PC-3 (cell line): ENCODE measurements at regions not wholly inside any gene's neighbourhood (a gene's known extent, or its start where the extent isn't known, plus 50 kb on each side); places are given as distances from the start of the nearest gene placed in this dataset.
"Not testable (repeated sequence)": the region's sequence is repeated elsewhere in the genome, so short reads cannot be mapped to it uniquely, and the experiment has no call there.

Experiments used
- ATAC-seq: fragments of 200-7000 bp; cut with Tn5 transposase; 2 replicates; pipeline ENCODE4 v1.9.1; 2020; ENCODE audit warnings: mild to moderate bottlenecking, moderate library complexity
- BruUV-seq: library from RNA; stranded (reverse); fragments of 400-500 nt; replicated peaks from 2 replicates; lab custom pipeline; 2021; lab: Mats Ljungman, UMichigan
- CTCF ChIA-PET: fragments of 300-600 bp; sonication (Branson Sonifier 250); formaldehyde crosslinking; loops from one replicate; lab custom pipeline; 2022; ENCODE audit warnings: antibody characterized with exemption; lab: Charles Lee
- POLR2A ChIA-PET: fragments of 300-600 bp; sonication (Branson Sonifier 250); formaldehyde crosslinking; loops from one replicate; lab custom pipeline; 2022; ENCODE audit warnings: antibody characterized with exemption; ENCODE audit not compliant: unreplicated experiment; lab: Charles Lee
- DNase-seq: peaks from one replicate; pipeline ENCODE4 v3.0.0-alpha.2; 2015
- H2AFZ ChIP-seq: fragments of 300-600 bp; sonication (generic); 2 replicates; pipeline ENCODE4 v1.6.0; 2016; ENCODE audit warnings: antibody characterized with exemption, low read length
- H3F3A ChIP-seq: fragments of 300-600 bp; sonication (generic); one replicate; pipeline ENCODE4 v1.6.0; 2017; ENCODE audit warnings: antibody characterized with exemption, low read length, control low read depth, mild to moderate bottlenecking; ENCODE audit not compliant: unreplicated experiment
- H3K27ac ChIP-seq: fragments of 300-600 bp; sonication (generic); 2 replicates; pipeline ENCODE4 v1.5.1; 2016; ENCODE audit warnings: mild to moderate bottlenecking, low read length
- H3K27me3 ChIP-seq: fragments of 300-600 bp; sonication (generic); 2 replicates; pipeline ENCODE4 v1.6.1; 2016; ENCODE audit warnings: low read length, mixed read lengths
- H3K36me3 ChIP-seq: fragments of 300-600 bp; sonication (generic); 2 replicates; pipeline ENCODE4 v1.6.1; 2016; ENCODE audit warnings: low read depth, mixed run types, low read length, mixed read lengths
- H3K4me1 ChIP-seq: fragments of 300-600 bp; sonication (generic); 2 replicates; pipeline ENCODE4 v1.5.1; 2016; ENCODE audit warnings: low read length; ENCODE audit not compliant: insufficient read depth
- H3K4me2 ChIP-seq: fragments of 300-600 bp; sonication (generic); 2 replicates; pipeline ENCODE4 v1.6.0; 2016; ENCODE audit warnings: low read length
- H3K4me3 ChIP-seq: fragments of 300-600 bp; sonication (generic); 2 replicates; pipeline ENCODE4 v1.5.1; 2016; ENCODE audit warnings: mild to moderate bottlenecking, low read length, mixed read lengths
- H3K79me2 ChIP-seq: fragments of 300-600 bp; sonication (generic); 2 replicates; pipeline ENCODE4 v1.6.1; 2017; ENCODE audit warnings: low read length, mixed read lengths
- H3K9ac ChIP-seq: fragments of 300-600 bp; sonication (generic); 2 replicates; pipeline ENCODE4 v1.6.0; 2016; ENCODE audit warnings: mild to moderate bottlenecking, low read length
- H3K9me2 ChIP-seq: fragments of 300-600 bp; sonication (generic); replicated peaks from 2 replicates; pipeline ENCODE4 v1.6.1; 2016; ENCODE audit warnings: mixed run types, low read length, mixed read lengths
- H3K9me3 ChIP-seq: fragments of 300-600 bp; sonication (generic); 2 replicates; pipeline ENCODE4 v1.6.1; 2016; ENCODE audit warnings: low read length, mixed read lengths
- H4K20me1 ChIP-seq: fragments of 300-600 bp; sonication (generic); 2 replicates; pipeline ENCODE4 v1.6.1; 2016; ENCODE audit warnings: low read length, mixed read lengths
- EZH2 ChIP-seq: fragments of 300-600 bp; sonication (generic); IDR thresholded peaks from one replicate; pipeline ENCODE4 v1.6.1; 2017; ENCODE audit warnings: antibody characterized with exemption, mild to moderate bottlenecking, low read length; ENCODE audit not compliant: unreplicated experiment
- EZH2phosphoT487 ChIP-seq: fragments of 300-600 bp; sonication (generic); IDR thresholded peaks from 2 replicates; pipeline ENCODE4 v1.6.1; 2018; ENCODE audit warnings: mild to moderate bottlenecking, antibody characterized with exemption, low read length, borderline replicate concordance
- intact Hi-C: fragments of 100-400 bp; cut with micrococcal nuclease; formaldehyde crosslinking; loops from 2 replicates; pipeline ENCODE4 v1.9.0; 2023
- TF ChIP-seq, protein P1 (sequence below): fragments of 300-600 bp; sonication (generic); conservative IDR thresholded peaks from 2 replicates; pipeline ENCODE4 v1.5.1; 2017; ENCODE audit warnings: antibody characterized with exemption, low read depth, mild to moderate bottlenecking, low read length

DNA sequence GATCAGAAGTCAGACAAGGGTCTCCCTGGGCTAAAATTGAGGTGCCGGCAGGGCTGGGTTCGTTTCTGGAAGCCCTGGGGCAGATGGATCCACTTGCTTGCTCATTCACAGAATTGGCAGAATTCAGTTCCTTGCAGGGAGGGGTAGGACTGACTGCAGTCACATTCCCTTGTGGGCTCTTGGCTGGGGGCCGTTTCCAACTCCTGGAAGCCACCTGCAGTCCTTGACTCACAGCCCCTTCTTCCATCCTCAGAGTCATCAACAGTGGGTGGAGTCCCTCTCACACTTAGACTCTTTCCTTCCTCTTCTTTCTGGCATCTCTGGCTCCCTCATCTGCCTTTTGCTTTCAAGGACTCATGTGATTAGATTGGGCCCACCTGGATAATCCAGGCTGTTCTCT is 54.6 kb upstream of the NANOS1 start:
- ATAC-seq, result no peak
- intact Hi-C loops, result no loop called here
- no peaks in the 10 kb centered on the region for H3K9me3 ChIP-seq
- H3K9me2 ChIP-seq, result no peaks in the 10 kb centered on the region
- no TSS peak for BruUV-seq
- H3K36me3 ChIP-seq, result no peaks in the 10 kb centered on the region
- H4K20me1 ChIP-seq, result no peaks in the 10 kb centered on the region
- no peak overlapping the region for H3K9ac ChIP-seq
- H3K27me3 ChIP-seq, result no peaks in the 10 kb centered on the region
- ChIA-PET POLR2A (no interaction called here), CTCF (no interaction called here)
- no peak for DNase-seq
- no peaks in the 10 kb centered on the region for H3K79me2 ChIP-seq
- H3K27ac ChIP-seq, result no peak overlapping the region
- no peaks in the 10 kb centered on the region for H3K4me1 ChIP-seq
- no peak overlapping the region for H3K4me3 ChIP-seq
- no peaks in the 10 kb centered on the region for H3F3A ChIP-seq
- TF ChIP-seq EZH2phosphoT487 (no peak), EZH2 (no peak)
- TF ChIP-seq, protein P1, sequence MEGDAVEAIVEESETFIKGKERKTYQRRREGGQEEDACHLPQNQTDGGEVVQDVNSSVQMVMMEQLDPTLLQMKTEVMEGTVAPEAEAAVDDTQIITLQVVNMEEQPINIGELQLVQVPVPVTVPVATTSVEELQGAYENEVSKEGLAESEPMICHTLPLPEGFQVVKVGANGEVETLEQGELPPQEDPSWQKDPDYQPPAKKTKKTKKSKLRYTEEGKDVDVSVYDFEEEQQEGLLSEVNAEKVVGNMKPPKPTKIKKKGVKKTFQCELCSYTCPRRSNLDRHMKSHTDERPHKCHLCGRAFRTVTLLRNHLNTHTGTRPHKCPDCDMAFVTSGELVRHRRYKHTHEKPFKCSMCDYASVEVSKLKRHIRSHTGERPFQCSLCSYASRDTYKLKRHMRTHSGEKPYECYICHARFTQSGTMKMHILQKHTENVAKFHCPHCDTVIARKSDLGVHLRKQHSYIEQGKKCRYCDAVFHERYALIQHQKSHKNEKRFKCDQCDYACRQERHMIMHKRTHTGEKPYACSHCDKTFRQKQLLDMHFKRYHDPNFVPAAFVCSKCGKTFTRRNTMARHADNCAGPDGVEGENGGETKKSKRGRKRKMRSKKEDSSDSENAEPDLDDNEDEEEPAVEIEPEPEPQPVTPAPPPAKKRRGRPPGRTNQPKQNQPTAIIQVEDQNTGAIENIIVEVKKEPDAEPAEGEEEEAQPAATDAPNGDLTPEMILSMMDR, result no peak
- no peak overlapping the region for H3K4me2 ChIP-seq
- no peak overlapping the region for H2AFZ ChIP-seq

DNA sequence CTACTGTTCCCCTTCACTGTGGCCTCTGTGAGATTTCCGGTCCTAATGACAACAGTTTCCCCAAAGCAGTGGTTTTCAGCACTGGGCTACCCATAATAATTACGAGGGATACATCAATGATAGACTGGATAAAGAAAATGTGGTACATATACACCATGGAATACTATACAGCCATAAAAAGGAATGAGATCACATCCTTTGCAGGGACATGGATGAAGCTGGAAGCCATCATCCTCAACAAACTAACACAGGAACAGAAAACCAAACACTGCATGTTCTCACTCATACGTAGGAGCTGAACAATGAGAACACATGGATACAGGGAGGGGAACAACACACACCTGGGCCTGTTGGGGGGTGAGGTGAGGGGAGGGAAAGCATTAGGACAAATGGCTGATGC is 53.3 kb upstream of the NANOS1 start:
- ATAC-seq, H3K4me3 ChIP-seq, CTCF ChIA-PET, intact Hi-C loops, H3K4me1 ChIP-seq, BruUV-seq, H3K9me3 ChIP-seq, H3K27ac ChIP-seq, H2AFZ ChIP-seq, H3K9me2 ChIP-seq, DNase-seq, H3K27me3 ChIP-seq, H3K36me3 ChIP-seq, H3K4me2 ChIP-seq, H4K20me1 ChIP-seq, H3K9ac ChIP-seq, H3K79me2 ChIP-seq, H3F3A ChIP-seq: not testable (repeated sequence)
- POLR2A ChIA-PET, result interaction anchor here (0.6 kb wide), 1 partner anchor 9 kb away, joined by 8 read pairs; no protein-coding TSS in a partner anchor

DNA sequence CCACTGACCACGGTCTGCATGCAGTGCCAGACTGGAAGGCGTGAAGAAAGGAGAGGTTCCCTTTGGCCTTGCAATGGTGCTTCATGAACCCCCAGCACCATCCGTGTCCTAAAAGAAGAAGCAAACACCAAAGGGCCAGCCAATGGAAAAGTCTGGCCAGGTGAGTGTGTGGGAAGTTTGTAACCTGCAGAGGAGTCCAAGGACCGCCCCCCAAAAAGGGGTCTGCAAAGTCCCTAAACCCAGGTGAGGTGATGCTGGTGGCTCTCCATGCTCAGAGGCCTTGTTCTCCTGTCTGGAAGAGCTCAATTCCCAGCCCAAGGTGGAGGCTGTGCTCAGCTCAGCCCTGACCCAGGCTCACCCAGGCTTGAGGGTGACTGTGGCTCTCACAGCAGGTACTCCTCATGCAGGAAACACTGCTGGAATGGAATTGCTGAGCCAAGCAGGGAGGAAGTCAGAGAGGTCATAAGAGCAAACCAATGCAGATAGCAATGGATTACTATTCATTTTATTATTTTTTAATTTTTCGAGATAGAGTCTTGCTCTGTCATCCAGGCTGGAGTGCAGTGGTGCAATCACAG is 52.4 kb upstream of the NANOS1 start:
- no peak for DNase-seq
- no peaks in the 10 kb centered on the region for H3F3A ChIP-seq
- H3K27me3 ChIP-seq, result no peaks in the 10 kb centered on the region
- no peaks in the 10 kb centered on the region for H3K4me1 ChIP-seq
- no peak overlapping the region for H3K4me3 ChIP-seq
- H3K27ac ChIP-seq, result no peak overlapping the region
- ChIA-PET CTCF (no interaction called here), POLR2A (no interaction called here)
- no peak overlapping the region for H3K4me2 ChIP-seq
- H2AFZ ChIP-seq, result no peak overlapping the region
- intact Hi-C loops, result no loop called here
- TF ChIP-seq EZH2, result no peak
- TF ChIP-seq EZH2phosphoT487, result no peak
- H3K9me2 ChIP-seq, result no peaks in the 10 kb centered on the region
- BruUV-seq, result no TSS peak
- H3K79me2 ChIP-seq, result no peaks in the 10 kb centered on the region
- no peak for ATAC-seq
- no peaks in the 10 kb centered on the region for H3K36me3 ChIP-seq
- no peak overlapping the region for H3K9ac ChIP-seq
- H4K20me1 ChIP-seq, result no peaks in the 10 kb centered on the region
- no peaks in the 10 kb centered on the region for H3K9me3 ChIP-seq

DNA sequence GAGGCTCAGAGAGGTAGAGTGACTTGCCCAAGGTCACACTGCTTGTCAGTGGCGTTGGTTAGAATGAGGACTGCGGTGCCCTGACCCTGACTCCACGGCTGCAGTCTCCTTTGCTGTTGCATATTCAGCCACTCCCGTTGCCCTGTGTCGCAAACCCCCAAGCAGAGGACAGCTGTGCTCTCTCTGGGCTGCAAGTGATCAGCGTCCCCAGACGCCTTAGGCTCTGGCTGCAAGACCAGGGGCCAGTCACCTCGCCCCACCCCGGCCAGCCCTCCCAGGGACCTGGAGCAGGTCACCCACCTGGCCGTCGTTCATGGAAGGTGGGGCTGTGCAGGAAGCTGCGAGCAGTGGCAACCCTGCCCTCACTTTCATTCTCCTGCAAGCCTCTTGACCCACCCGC is 51.7 kb upstream of the NANOS1 start:
- H3K27ac ChIP-seq, result no peak overlapping the region
- H3F3A ChIP-seq, result no peaks in the 10 kb centered on the region
- DNase-seq (no peak), ATAC-seq (no peak)
- intact Hi-C loops, result no loop called here
- H4K20me1 ChIP-seq, result no peaks in the 10 kb centered on the region
- no peaks in the 10 kb centered on the region for H3K79me2 ChIP-seq
- POLR2A ChIA-PET, result no interaction called here
- no peak overlapping the region for H3K4me3 ChIP-seq
- no peak overlapping the region for H3K4me2 ChIP-seq
- no peak overlapping the region for H2AFZ ChIP-seq
- H3K36me3 ChIP-seq, result no peaks in the 10 kb centered on the region
- H3K9me3 ChIP-seq, result no peaks in the 10 kb centered on the region
- TF ChIP-seq EZH2 (no peak), EZH2phosphoT487 (no peak)
- no TSS peak for BruUV-seq
- no peaks in the 10 kb centered on the region for H3K27me3 ChIP-seq
- H3K9ac ChIP-seq, result no peak overlapping the region
- CTCF ChIA-PET, result no interaction called here
- no peaks in the 10 kb centered on the region for H3K4me1 ChIP-seq
- no peaks in the 10 kb centered on the region for H3K9me2 ChIP-seq
